Mesenteric fat pad (tissue), 1 donor: ENCODE measurements at regions not wholly inside any gene's neighbourhood (a gene's known extent, or its start where the extent isn't known, plus 50 kb on each side); places are given as distances from the start of the nearest gene placed in this dataset.
"Not testable (repeated sequence)": the region's sequence is repeated elsewhere in the genome, so short reads cannot be mapped to it uniquely, and the experiment has no call there.

ENCODE experiments used
- DNase-seq: peaks from one replicate; pipeline ENCODE4 v3.0.0-alpha.2; 2020; ENCODE audit warnings: low spot score
- donor health status: DM: yes; HTN: yes; CAD: no.

GRCh38 chr6:91097364-91097763 lies 510.5 kb upstream of the MAP3K7 start:
- DNase-seq, result no peak

GRCh38 chr6:91094806-91095475 lies 508.1 kb upstream of the MAP3K7 start:
- DNase-seq, result no peak

GRCh38 chr6:91094341-91094740 lies 507.5 kb upstream of the MAP3K7 start:
- DNase-seq, result no peak

GRCh38 chr6:91088976-91089375 lies 502.1 kb upstream of the MAP3K7 start:
- no peak for DNase-seq

- DNase-seq, result no peak
These were observed 501.6 kb upstream of the MAP3K7 start for GRCh38 chr6:91088515-91088914.

GRCh38 chr6:91087908-91088307 lies 501.0 kb upstream of the MAP3K7 start:
- DNase-seq, result no peak

- no peak for DNase-seq
These were observed 496.3 kb upstream of the MAP3K7 start for GRCh38 chr6:91083211-91083610.

GRCh38 chr6:91082311-91082832 lies 495.5 kb upstream of the MAP3K7 start:
- DNase-seq, result no peak

GRCh38 chr6:91081452-91082067 lies 494.7 kb upstream of the MAP3K7 start:
- no peak for DNase-seq

- no peak for DNase-seq
These were observed 494.0 kb upstream of the MAP3K7 start for GRCh38 chr6:91080871-91081270.

GRCh38 chr6:91079969-91080368 lies 493.1 kb upstream of the MAP3K7 start:
- no peak for DNase-seq

GRCh38 chr6:91075244-91075976 lies 488.5 kb upstream of the MAP3K7 start:
- no peak for DNase-seq

GRCh38 chr6:91063362-91063761 lies 476.5 kb upstream of the MAP3K7 start:
- DNase-seq, result no peak

- no peak for DNase-seq
These were observed 470.8 kb upstream of the MAP3K7 start for GRCh38 chr6:91057689-91058088.

- DNase-seq, result no peak
These were observed 469.1 kb upstream of the MAP3K7 start for GRCh38 chr6:91055959-91056358.

GRCh38 chr6:91052473-91053450 lies 465.9 kb upstream of the MAP3K7 start:
- DNase-seq, result not testable (repeated sequence)

GRCh38 chr6:91045161-91045560 lies 458.3 kb upstream of the MAP3K7 start:
- DNase-seq, result no peak

GRCh38 chr6:91043751-91044150 lies 456.9 kb upstream of the MAP3K7 start:
- DNase-seq, result no peak

- no peak for DNase-seq
These were observed 455.8 kb upstream of the MAP3K7 start for GRCh38 chr6:91042656-91043055.

GRCh38 chr6:91033964-91034363 lies 447.1 kb upstream of the MAP3K7 start:
- DNase-seq, result no peak

GRCh38 chr6:91031581-91031980 lies 444.7 kb upstream of the MAP3K7 start:
- no peak for DNase-seq
